ENCODE measurements at regions not wholly inside any gene's neighbourhood (a gene's known extent, or its start where the extent isn't known, plus 50 kb on each side); places are given as distances from the start of the nearest gene placed in this dataset.

DNA sequence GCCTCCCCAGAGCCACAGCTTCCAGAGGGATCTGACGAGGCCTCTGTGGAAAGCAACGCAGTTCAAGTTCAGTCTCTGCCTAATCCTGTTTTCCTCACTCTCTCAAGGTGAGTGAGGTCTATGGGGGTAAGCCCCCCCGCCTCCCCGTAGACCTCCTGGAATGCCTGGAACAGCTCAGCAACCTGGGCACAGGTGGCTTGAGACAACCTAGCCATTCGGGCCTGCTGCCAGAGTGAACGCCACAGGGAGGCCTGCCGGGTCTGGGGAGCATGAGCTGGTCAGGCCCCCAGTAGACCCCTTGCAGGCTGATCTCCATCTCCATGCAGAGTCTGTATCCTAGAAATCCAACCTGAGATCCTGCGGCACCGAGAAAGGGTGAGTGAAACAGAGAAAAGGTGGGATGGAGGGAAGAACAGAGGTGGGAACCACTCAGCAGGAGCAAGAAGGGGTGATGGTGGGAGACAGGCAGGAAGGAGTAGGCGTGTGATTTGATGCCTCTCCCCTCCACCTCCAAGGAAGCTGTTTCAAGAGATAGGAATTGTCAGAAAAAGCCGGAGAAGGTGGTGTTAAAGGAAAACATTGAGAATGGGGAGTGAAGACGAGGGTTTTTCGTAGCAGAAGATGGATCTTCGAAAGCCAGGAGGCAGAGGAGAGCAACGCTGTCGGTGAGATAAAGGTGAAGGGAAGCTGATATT, 123.1 kb upstream of the PRMT8 start:
- Mint-ChIP-seq H3K4me1 (ENCODE audit: low read depth) (no peaks in the 10 kb centered on the region), H3K9me3 (no peaks in the 10 kb centered on the region), H3K27ac (no peak overlapping the region), H3K4me3 (no peak overlapping the region), H3K27me3 (ENCODE audit: insufficient read depth) (peaks cover 16% of the 10 kb centered on the region), H3K36me3 (ENCODE audit: low read depth) (no peaks in the 10 kb centered on the region)
- TF ChIP-seq, protein P1, sequence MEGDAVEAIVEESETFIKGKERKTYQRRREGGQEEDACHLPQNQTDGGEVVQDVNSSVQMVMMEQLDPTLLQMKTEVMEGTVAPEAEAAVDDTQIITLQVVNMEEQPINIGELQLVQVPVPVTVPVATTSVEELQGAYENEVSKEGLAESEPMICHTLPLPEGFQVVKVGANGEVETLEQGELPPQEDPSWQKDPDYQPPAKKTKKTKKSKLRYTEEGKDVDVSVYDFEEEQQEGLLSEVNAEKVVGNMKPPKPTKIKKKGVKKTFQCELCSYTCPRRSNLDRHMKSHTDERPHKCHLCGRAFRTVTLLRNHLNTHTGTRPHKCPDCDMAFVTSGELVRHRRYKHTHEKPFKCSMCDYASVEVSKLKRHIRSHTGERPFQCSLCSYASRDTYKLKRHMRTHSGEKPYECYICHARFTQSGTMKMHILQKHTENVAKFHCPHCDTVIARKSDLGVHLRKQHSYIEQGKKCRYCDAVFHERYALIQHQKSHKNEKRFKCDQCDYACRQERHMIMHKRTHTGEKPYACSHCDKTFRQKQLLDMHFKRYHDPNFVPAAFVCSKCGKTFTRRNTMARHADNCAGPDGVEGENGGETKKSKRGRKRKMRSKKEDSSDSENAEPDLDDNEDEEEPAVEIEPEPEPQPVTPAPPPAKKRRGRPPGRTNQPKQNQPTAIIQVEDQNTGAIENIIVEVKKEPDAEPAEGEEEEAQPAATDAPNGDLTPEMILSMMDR (IDR thresholded peaks at IDR 0.05) = no peak
- DNase-seq = no peak

DNA sequence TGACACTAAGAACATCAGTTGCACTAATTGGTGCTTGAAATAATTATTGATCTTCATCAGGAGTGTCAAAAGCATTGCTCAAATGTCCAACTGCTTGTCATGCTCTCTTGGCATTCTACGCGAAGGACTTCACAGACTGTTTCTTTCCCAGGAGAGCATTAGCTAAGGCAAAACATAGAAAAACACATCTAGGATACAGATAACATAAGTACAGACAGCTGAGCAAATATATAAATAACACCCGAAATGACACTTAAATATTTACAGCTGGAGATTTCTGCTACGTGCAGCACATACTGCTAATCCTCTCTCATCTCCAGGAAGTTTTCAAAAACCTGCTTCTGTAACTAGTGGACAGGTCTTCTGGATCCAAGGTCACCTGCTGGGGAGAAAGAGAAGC, 120.0 kb upstream of the PRMT8 start:
- DNase-seq = no peak
- Mint-ChIP-seq H3K4me3 (no peak overlapping the region), H3K9me3 (no peaks in the 10 kb centered on the region), H3K27ac (no peak overlapping the region), H3K36me3 (ENCODE audit: low read depth) (no peaks in the 10 kb centered on the region), H3K4me1 (ENCODE audit: low read depth) (no peaks in the 10 kb centered on the region), H3K27me3 (ENCODE audit: insufficient read depth) (peaks cover 5% of the 10 kb centered on the region; the same call in 1 of the 2 replicates)
- TF ChIP-seq, protein P1 (IDR thresholded peaks at IDR 0.05) = no peak

DNA sequence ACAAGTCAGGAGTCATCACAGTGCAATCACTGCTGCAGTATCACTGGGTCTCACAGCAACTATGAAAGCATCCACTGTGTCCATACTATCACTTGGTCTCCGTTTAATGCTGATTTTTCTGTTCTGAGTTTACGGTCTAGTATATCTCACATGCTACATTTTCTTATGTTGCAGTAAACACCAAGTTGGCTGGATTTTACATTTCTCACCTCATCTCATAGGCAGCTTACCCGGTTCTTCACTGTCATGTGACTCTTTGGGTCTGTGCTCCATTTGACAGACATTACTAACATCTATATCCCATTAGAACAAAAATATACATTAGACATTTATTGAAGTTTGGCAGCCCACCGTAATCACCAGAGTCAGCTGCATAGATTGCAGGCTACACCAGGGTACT, 115.7 kb upstream of the PRMT8 start:
- H3K9me3 Mint-ChIP-seq = peaks cover 6% of the 10 kb centered on the region
- H3K27ac Mint-ChIP-seq = no peak overlapping the region
- TF ChIP-seq, protein P1 (IDR thresholded peaks at IDR 0.05) = no peak
- peaks cover 29% of the 10 kb centered on the region for H3K27me3 Mint-ChIP-seq (ENCODE audit: insufficient read depth)
- H3K36me3 Mint-ChIP-seq (ENCODE audit: low read depth) = no peaks in the 10 kb centered on the region
- no peaks in the 10 kb centered on the region for H3K4me1 Mint-ChIP-seq (ENCODE audit: low read depth)
- H3K4me3 Mint-ChIP-seq = no peak overlapping the region
- DNase-seq = no peak

DNA sequence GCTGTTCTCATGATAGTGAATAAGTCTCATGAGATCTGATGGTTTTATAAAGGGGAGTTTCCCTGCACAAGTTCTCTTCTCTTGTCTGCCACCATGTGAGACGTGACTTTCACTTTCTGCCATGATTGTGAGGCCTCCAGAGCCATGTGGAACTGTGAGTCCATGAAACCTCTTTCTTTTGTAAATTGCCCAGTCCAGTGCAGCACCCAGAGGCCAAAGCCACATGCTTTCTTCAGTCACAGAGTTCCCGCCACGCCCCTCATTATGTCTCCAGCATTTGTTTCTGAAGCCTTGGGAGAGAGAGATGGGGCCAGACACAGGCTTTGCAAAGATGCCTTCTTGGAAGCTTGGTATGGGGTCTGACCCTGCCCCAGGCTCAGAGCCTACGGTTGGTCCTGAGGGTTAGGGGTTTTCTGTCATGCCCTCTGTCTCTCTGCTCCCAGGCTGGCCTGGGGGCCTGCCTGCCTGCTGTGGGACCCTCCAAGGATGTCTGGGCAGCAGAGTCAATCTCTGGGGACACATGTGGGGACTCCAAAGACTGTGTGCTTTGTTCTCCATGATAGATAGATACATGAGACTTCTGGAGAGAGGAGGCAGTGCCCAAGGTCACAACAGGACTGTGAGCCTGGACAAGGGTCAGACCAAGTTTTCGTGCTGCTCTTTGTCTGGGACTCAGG, 114.1 kb upstream of the PRMT8 start:
- no peaks in the 10 kb centered on the region for H3K4me1 Mint-ChIP-seq (ENCODE audit: low read depth)
- H3K4me3 Mint-ChIP-seq = no peak overlapping the region
- no peak for DNase-seq
- H3K27ac Mint-ChIP-seq = no peak overlapping the region
- TF ChIP-seq, protein P1 (IDR thresholded peaks at IDR 0.05) = no peak
- no peaks in the 10 kb centered on the region for H3K36me3 Mint-ChIP-seq (ENCODE audit: low read depth)
- H3K9me3 Mint-ChIP-seq = peaks cover 6% of the 10 kb centered on the region
- H3K27me3 Mint-ChIP-seq (ENCODE audit: insufficient read depth) = peaks cover 33% of the 10 kb centered on the region

DNA sequence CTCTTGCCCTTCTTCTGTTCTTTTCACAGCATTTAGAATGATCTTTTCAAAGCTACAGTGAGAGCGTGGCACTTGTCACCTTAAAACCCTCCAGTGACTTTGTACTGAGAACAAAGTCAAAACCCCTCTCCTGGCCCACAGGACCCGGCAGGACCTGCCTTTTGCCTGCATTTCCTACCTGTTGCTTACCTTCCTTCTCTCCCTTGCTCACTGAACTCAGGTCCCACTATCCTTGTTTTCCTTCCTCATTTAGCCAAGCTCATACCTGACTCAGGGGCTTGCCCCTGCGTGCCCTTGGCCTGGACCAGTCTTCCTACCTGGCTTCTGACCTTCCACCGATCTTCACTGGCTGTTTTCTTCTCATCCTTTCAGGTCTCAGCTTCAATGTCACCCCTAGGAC, 112.3 kb upstream of the PRMT8 start:
- no peaks in the 10 kb centered on the region for H3K4me1 Mint-ChIP-seq (ENCODE audit: low read depth)
- H3K9me3 Mint-ChIP-seq = peaks cover 6% of the 10 kb centered on the region
- TF ChIP-seq, protein P1 (IDR thresholded peaks at IDR 0.05) = no peak
- peaks cover 33% of the 10 kb centered on the region for H3K27me3 Mint-ChIP-seq (ENCODE audit: insufficient read depth)
- no peak overlapping the region for H3K27ac Mint-ChIP-seq
- H3K36me3 Mint-ChIP-seq (ENCODE audit: low read depth) = no peaks in the 10 kb centered on the region
- no peak overlapping the region for H3K4me3 Mint-ChIP-seq
- DNase-seq = no peak

Measured in HFFc6 (cell line).